GM21529 (cell line): ENCODE measurements at regions not wholly inside any gene's neighbourhood (a gene's known extent, or its start where the extent isn't known, plus 50 kb on each side); places are given as distances from the start of the nearest gene placed in this dataset.

ENCODE experiments used
- ATAC-seq: cut with Tn5 transposase; IDR thresholded peaks from one replicate; pipeline ENCODE4 v1.9.1; 2021; ENCODE audit not compliant: unreplicated experiment

- peak; percentile 85 for ATAC-seq
These were observed 64.5 kb upstream of the STK38L start for GRCh38 chr12:27179400-27180214.

- no peak for ATAC-seq
These were observed 63.1 kb upstream of the STK38L start for GRCh38 chr12:27180906-27181505.

GRCh38 chr12:27183342-27183741 is 60.7 kb upstream of the STK38L start:
- no peak for ATAC-seq

GRCh38 chr12:27185234-27186021 is 58.7 kb upstream of the STK38L start:
- ATAC-seq: peak; percentile 87

GRCh38 chr12:27186022-27186839 is 57.9 kb upstream of the STK38L start:
- ATAC-seq: no peak

GRCh38 chr12:27187697-27188096 is 56.4 kb upstream of the STK38L start:
- ATAC-seq: no peak

GRCh38 chr12:27190761-27191160 is 53.3 kb upstream of the STK38L start:
- ATAC-seq: no peak

GRCh38 chr12:27191531-27191930 is 52.6 kb upstream of the STK38L start:
- ATAC-seq: no peak

- ATAC-seq: no peak
These were observed 51.8 kb upstream of the STK38L start for GRCh38 chr12:27192118-27192802.

- ATAC-seq: no peak
These were observed 51.0 kb upstream of the STK38L start for GRCh38 chr12:27193106-27193505.

GRCh38 chr12:27193854-27194544 is 50.1 kb upstream of the STK38L start:
- ATAC-seq: no peak
